ENCODE measurements at regions not wholly inside any gene's neighbourhood (a gene's known extent, or its start where the extent isn't known, plus 50 kb on each side); places are given as distances from the start of the nearest gene placed in this dataset.
"Not testable (repeated sequence)": the region's sequence is repeated elsewhere in the genome, so short reads cannot be mapped to it uniquely, and the experiment has no call there.

DNA sequence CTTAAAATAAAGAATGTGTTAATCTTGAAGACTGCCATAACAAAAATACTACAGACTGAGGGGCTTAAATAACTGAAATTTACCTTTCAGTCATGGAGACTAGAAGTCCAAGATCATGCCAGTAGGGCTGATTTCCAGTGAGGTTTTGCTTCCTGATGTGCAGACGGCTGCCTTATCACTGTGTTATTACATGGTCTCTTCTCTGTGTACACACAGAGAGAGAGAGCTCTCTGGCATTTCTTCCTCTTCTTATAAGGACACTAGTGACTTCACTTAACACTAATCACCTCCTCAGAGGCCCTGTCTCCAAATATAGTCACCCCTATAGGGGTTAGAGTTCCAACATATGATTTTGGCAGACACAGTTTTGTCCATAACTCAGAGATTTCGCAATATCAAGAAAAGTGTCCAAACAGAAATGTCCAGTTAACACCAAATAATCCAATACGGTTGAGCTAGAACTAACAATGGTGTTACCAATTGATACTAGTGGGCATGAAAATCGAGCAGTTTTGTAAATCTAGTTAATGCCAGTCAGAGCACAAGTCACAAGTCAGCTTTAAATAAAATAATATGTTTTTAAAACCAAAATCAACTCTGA, 399.8 kb downstream of the ADCYAP1 start:
- no peak for DNase-seq

GRCh38 chr18:1306641-1307040, 402.0 kb downstream of the ADCYAP1 start:
- DNase-seq: no peak

- DNase-seq: no peak
Measured at GRCh38 chr18:1308686-1309085, 404.0 kb downstream of the ADCYAP1 start.

- no peak for DNase-seq
Measured at GRCh38 chr18:1311376-1311775, 406.7 kb downstream of the ADCYAP1 start.

GRCh38 chr18:1335345-1335744, 430.7 kb downstream of the ADCYAP1 start:
- not testable (repeated sequence) for DNase-seq

- no peak for DNase-seq
Measured at GRCh38 chr18:1350931-1351450, 446.3 kb downstream of the ADCYAP1 start.

- DNase-seq: no peak
Measured at GRCh38 chr18:1353025-1353424, 448.4 kb downstream of the ADCYAP1 start.

GRCh38 chr18:1357724-1358123, 453.1 kb downstream of the ADCYAP1 start:
- DNase-seq: no peak

GRCh38 chr18:1361936-1362335, 457.3 kb downstream of the ADCYAP1 start:
- no peak for DNase-seq

GRCh38 chr18:1370552-1370951, 465.9 kb downstream of the ADCYAP1 start:
- no peak for DNase-seq

DNA sequence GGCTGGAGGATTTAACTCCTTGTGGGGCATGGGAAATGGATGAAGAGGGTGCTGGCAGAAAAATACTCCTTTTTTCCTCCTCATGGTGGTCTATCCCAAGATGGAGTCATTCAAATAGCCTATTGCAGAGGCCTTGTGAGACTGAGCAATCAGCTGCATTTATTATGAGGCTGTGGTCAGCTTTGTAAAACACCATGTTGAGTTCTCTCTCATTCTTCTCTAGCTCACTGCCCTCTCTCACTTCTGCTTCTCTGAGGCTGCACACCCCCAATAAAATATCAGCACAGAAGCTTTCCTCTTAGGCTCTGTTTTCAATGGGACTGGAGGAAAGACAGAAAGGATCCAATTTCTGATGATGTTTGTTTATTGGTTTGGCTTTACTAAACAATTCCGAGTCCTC, 467.1 kb downstream of the ADCYAP1 start:
- DNase-seq: no peak

DNA sequence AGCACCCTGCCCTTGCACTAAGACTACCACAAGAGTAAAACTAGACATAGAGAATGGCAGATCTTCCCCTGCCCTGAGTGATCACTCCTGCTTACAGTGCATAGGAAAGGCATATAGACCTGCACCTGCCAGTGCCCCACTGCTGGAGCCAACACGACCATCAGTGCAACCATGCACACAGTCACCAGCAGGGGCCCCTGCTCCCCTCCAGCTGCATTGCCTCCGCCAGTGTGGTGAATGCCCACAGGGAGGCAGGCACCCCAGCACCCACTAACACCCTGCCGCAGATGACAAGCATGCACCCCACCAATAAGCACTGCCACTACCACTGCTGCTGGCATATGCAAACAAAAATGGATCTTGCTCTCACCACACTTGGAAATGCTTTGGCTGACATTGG, 478.8 kb downstream of the ADCYAP1 start:
- no peak for DNase-seq

GRCh38 chr18:1388468-1388867, 483.8 kb downstream of the ADCYAP1 start:
- not testable (repeated sequence) for DNase-seq

DNA sequence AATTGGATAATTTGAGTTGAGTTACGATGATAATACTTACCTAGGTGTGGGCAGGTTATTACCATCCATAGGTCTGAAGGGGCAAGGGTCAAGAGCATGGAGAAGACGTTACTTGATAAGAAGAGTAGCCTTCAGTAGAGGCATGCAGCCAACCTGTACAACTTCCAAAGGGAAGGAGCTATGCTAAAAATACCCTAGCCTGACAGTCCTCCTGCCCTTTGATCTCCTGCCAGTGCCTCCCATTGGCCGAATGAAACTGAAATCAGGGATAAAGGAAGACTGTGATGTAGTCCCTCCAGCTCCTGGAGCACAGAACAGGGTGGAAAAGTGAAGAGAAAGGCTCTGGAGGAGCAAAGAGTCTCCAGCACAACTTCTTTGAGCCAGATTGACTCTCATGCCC, 487.4 kb downstream of the ADCYAP1 start:
- no peak for DNase-seq

DNA sequence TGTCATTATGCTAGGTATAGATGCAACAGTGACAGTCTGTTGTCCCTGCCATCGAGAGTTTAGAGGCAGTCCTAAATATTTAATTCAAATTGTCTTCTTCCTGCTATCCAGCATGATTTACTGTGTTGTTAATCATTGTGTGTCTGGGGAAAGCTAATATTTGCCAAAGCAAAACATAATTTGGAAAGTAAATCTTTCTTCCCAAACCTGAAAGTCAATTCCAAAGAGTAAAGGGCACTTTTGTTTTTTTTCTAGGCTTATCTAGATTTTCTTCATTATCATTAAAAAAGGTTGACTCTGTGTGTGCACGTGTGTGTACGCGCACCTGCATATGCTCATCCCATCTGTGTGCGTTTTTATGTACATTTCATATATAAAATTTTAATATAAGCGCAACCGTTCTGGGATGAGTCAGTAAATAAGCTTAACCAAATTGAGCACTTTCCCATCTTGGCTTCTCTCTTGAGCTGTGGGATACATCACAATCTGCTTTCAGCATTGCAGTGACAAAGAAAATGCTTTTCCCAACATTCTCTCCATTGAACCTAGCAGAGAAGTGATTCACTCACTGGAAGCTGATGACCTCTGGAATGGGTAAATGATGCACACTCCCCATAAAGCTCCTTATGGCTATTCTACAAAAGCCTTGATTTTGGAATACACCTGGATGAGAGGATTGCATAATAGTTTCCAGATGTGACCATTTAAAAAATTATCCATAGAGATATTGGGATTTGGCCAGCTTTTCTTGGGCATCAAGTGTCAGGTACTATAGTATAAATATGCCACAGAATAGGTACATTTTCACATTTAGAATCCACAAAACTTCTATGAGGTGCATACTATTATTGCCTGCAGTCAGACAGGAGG, 488.4 kb downstream of the ADCYAP1 start:
- no peak for DNase-seq

GRCh38 chr18:1393929-1394328, 489.3 kb downstream of the ADCYAP1 start:
- DNase-seq: no peak

- DNase-seq: no peak
Measured at GRCh38 chr18:1394426-1394825, 489.8 kb downstream of the ADCYAP1 start.

- DNase-seq: no peak
Measured at GRCh38 chr18:1394966-1395365, 490.3 kb downstream of the ADCYAP1 start.

GRCh38 chr18:1408376-1408775, 503.7 kb downstream of the ADCYAP1 start:
- no peak for DNase-seq

GRCh38 chr18:1412655-1413322, 508.1 kb downstream of the ADCYAP1 start:
- DNase-seq: no peak

GRCh38 chr18:1413323-1413675, 508.6 kb downstream of the ADCYAP1 start:
- no peak for DNase-seq

- DNase-seq: no peak
Measured at GRCh38 chr18:1416074-1416473, 511.4 kb downstream of the ADCYAP1 start.

DNA sequence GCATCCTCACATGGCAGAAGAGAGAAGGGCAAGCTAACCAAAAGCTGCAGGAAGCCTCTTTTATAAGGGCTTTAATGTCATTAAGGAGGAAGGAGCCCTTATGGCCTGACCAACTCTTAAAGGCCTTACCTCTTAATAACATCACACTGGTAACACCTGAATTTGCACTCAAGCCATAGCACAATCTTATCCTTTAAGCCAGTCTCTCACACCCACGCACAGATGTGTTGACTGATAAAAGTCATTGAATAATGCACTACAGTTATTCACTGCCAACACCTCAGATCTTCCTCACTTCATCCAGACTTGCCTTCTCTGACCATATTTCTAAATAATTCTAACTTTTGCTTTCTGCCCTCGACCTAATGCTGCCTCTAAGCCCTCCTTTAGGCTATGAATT, 516.8 kb downstream of the ADCYAP1 start:
- DNase-seq: no peak

GRCh38 chr18:1422634-1423033, 518.0 kb downstream of the ADCYAP1 start:
- DNase-seq: no peak
